HG03378 (cell line): ENCODE measurements at regions not wholly inside any gene's neighbourhood (a gene's known extent, or its start where the extent isn't known, plus 50 kb on each side); places are given as distances from the start of the nearest gene placed in this dataset.

Experiments
- ATAC-seq: cut with Tn5 transposase; IDR thresholded peaks from one replicate; pipeline ENCODE4 v1.9.1; 2021; ENCODE audit warnings: mild to moderate bottlenecking, moderate library complexity; ENCODE audit not compliant: unreplicated experiment

GRCh38 chr1:177490786-177491185 is 320.0 kb downstream of the BRINP2 start:
- ATAC-seq = no peak

- no peak for ATAC-seq
Measured at GRCh38 chr1:177490036-177490639, 319.4 kb downstream of the BRINP2 start.

- no peak for ATAC-seq
Measured at GRCh38 chr1:177488722-177489121, 318.0 kb downstream of the BRINP2 start.

- ATAC-seq = no peak
Measured at GRCh38 chr1:177487481-177487880, 316.7 kb downstream of the BRINP2 start.

- no peak for ATAC-seq
Measured at GRCh38 chr1:177480741-177481305, 310.1 kb downstream of the BRINP2 start.

- no peak for ATAC-seq
Measured at GRCh38 chr1:177479600-177479999, 308.8 kb downstream of the BRINP2 start.

- no peak for ATAC-seq
Measured at GRCh38 chr1:177476676-177477075, 305.9 kb downstream of the BRINP2 start.

GRCh38 chr1:177472567-177472966 is 301.8 kb downstream of the BRINP2 start:
- ATAC-seq = no peak

- ATAC-seq = no peak
Measured at GRCh38 chr1:177471244-177471643, 300.5 kb downstream of the BRINP2 start.

- ATAC-seq = no peak
Measured at GRCh38 chr1:177469519-177469918, 298.8 kb downstream of the BRINP2 start.

GRCh38 chr1:177466286-177466685 is 295.5 kb downstream of the BRINP2 start:
- no peak for ATAC-seq

GRCh38 chr1:177464686-177465085 is 293.9 kb downstream of the BRINP2 start:
- ATAC-seq = no peak

GRCh38 chr1:177451191-177451590 is 280.4 kb downstream of the BRINP2 start:
- ATAC-seq = no peak

- ATAC-seq = no peak
Measured at GRCh38 chr1:177448652-177449357, 278.0 kb downstream of the BRINP2 start.

- no peak for ATAC-seq
Measured at GRCh38 chr1:177448036-177448615, 277.4 kb downstream of the BRINP2 start.

- ATAC-seq = no peak
Measured at GRCh38 chr1:177444997-177445746, 274.4 kb downstream of the BRINP2 start.

GRCh38 chr1:177443003-177443402 is 272.2 kb downstream of the BRINP2 start:
- no peak for ATAC-seq

- no peak for ATAC-seq
Measured at GRCh38 chr1:177442584-177442983, 271.8 kb downstream of the BRINP2 start.

- ATAC-seq = no peak
Measured at GRCh38 chr1:177441281-177441680, 270.5 kb downstream of the BRINP2 start.

GRCh38 chr1:177440821-177441220 is 270.1 kb downstream of the BRINP2 start:
- ATAC-seq = no peak

GRCh38 chr1:177439301-177439700 is 268.5 kb downstream of the BRINP2 start:
- no peak for ATAC-seq
